H1 (cell line): ENCODE measurements at regions not wholly inside any gene's neighbourhood (a gene's known extent, or its start where the extent isn't known, plus 50 kb on each side); places are given as distances from the start of the nearest gene placed in this dataset.

ENCODE experiments used
- CTCF ChIA-PET: fragments of 300-600 bp; sonication (Branson Sonifier 250); formaldehyde crosslinking; loops from one replicate; lab custom pipeline; 2021; ENCODE audit not compliant: partially characterized antibody; lab: Charles Lee
- POLR2A ChIA-PET: fragments of 300-600 bp; sonication (Branson Sonifier 250); formaldehyde crosslinking; loops from one replicate; lab custom pipeline; 2021; ENCODE audit warnings: inconsistent platforms; ENCODE audit not compliant: partially characterized antibody; lab: Charles Lee
- DNase-seq, 2 experiments: peaks; one replicate each; pipeline versions ENCODE4 v3.0.0 to v3.0.0-alpha.2; 2010 to 2022; ENCODE audit warnings: low spot score in 2 of 2, low read depth in 1 of 2, mixed read lengths in 1 of 2
- FAIRE-seq: peaks from 2 replicates; lab custom pipeline; 2011; peaks lifted over from hg19 to GRCh38; lab: Jason Lieb, UNC
- H2AFZ ChIP-seq: 2 replicates; pipeline ENCODE4 v1.8.1; 2012; ENCODE audit warnings: low read length, inconsistent platforms
- H2AK5ac ChIP-seq: 2 replicates; pipeline ENCODE4 v1.6.1; 2013; ENCODE audit warnings: low read depth, low read length
- H2BK120ac ChIP-seq: replicated peaks from 2 replicates; pipeline ENCODE3; 2013; ENCODE audit warnings: low read depth, low read length, inconsistent platforms
- H2BK12ac ChIP-seq: 2 replicates; pipeline ENCODE4 v1.6.1; 2013; ENCODE audit warnings: low read depth, low read length
- H2BK15ac ChIP-seq: 2 replicates; pipeline ENCODE4 v1.6.1; 2013; ENCODE audit warnings: low read length
- H2BK20ac ChIP-seq: 2 replicates; pipeline ENCODE4 v1.6.1; 2013; ENCODE audit warnings: low read length
- H2BK5ac ChIP-seq: 2 replicates; pipeline ENCODE4 v1.6.1; 2013; ENCODE audit warnings: low read depth, low read length
- H3K14ac ChIP-seq: 2 replicates; pipeline ENCODE4 v1.6.1; 2013; ENCODE audit warnings: inconsistent platforms; ENCODE audit not compliant: insufficient read length
- H3K18ac ChIP-seq: 2 replicates; pipeline ENCODE4 v1.6.1; 2013; ENCODE audit warnings: low read length; ENCODE audit errors: extremely low read depth
- H3K23ac ChIP-seq: 2 replicates; pipeline ENCODE4 v1.6.1; 2013; ENCODE audit warnings: inconsistent platforms; ENCODE audit not compliant: insufficient read length
- H3K23me2 ChIP-seq: 2 replicates; pipeline ENCODE4 v1.6.1; 2013; ENCODE audit warnings: low read depth, low read length
- H3K27ac ChIP-seq: 2 replicates; pipeline ENCODE4 v1.6.1; 2011; ENCODE audit warnings: low read depth, low read length, inconsistent platforms
- H3K27me3 ChIP-seq, 4 experiments: replicated peaks in 1 of 4; 1 replicate in 1 of 4; 2 replicates in 3 of 4; pipeline versions ENCODE4 v1.6.1 to v1.8.1; 2011 to 2013; ENCODE audit warnings: low read length in 3 of 4, mild to moderate bottlenecking in 3 of 4, inconsistent platforms in 2 of 4, mixed read lengths in 2 of 4, moderate library complexity in 1 of 4; ENCODE audit not compliant: control insufficient read depth in 3 of 4, insufficient read depth in 3 of 4; ENCODE audit errors: extremely low read depth in 1 of 4
- H3K36me3 ChIP-seq, 4 experiments: 2 replicates each; pipeline versions ENCODE4 v1.6.1 to v1.8.1; 2011 to 2013; ENCODE audit warnings: mild to moderate bottlenecking in 4 of 4, low read length in 3 of 4, moderate library complexity in 2 of 4, control low read depth in 1 of 4, inconsistent platforms in 1 of 4; ENCODE audit not compliant: insufficient read depth in 4 of 4, control insufficient read depth in 2 of 4
- H3K4ac ChIP-seq: replicated peaks from 2 replicates; pipeline ENCODE3; 2013; ENCODE audit warnings: low read length, low read depth, mixed read lengths, inconsistent platforms; ENCODE audit not compliant: insufficient read length
- H3K4me1 ChIP-seq, 4 experiments: replicated peaks in 1 of 4; 1 replicate in 1 of 4; 2 replicates in 3 of 4; pipeline versions ENCODE4 v1.6.1 to v1.8.1; 2011 to 2013; ENCODE audit warnings: low read length in 3 of 4, inconsistent platforms in 2 of 4, mixed read lengths in 1 of 4; ENCODE audit not compliant: insufficient read depth in 4 of 4, control insufficient read depth in 3 of 4
- H3K4me2 ChIP-seq, 2 experiments: 2 replicates each; pipeline versions ENCODE4 v1.6.1 to v1.8.1; 2011 to 2013; ENCODE audit warnings: low read depth in 2 of 2, low read length in 2 of 2, control low read depth in 1 of 2, inconsistent platforms in 1 of 2, mild to moderate bottlenecking in 1 of 2; ENCODE audit not compliant: insufficient read depth in 1 of 2
- H3K4me3 ChIP-seq, 4 experiments: fragments of 200-600, 300-600 bp in 1 of 4; sonication (generic), shearing (Covaris generic), sonication (Bioruptor Twin) in 1 of 4; 2 replicates each; pipeline versions ENCODE4 v1.5.1 to v1.8.1; 2011 to 2016; ENCODE audit warnings: low read length in 4 of 4, low read depth in 3 of 4, control low read depth in 2 of 4, inconsistent platforms in 2 of 4, mild to moderate bottlenecking in 2 of 4, mixed read lengths in 1 of 4, moderate library complexity in 1 of 4; ENCODE audit not compliant: insufficient read depth in 2 of 4; ENCODE audit errors: extremely low read depth in 1 of 4
- H3K56ac ChIP-seq: replicated peaks from 2 replicates; pipeline ENCODE3; 2013; ENCODE audit warnings: low read depth, mild to moderate bottlenecking, mixed read lengths, low read length, inconsistent platforms; ENCODE audit not compliant: insufficient read length
- H3K79me1 ChIP-seq: 2 replicates; pipeline ENCODE4 v1.6.1; 2013; ENCODE audit warnings: low read depth, low read length, control low read depth
- H3K79me2 ChIP-seq, 2 experiments: 2 replicates each; pipeline versions ENCODE4 v1.6.1 to v1.8.1; 2012 to 2013; ENCODE audit warnings: low read length in 2 of 2, mild to moderate bottlenecking in 2 of 2, inconsistent platforms in 1 of 2; ENCODE audit not compliant: insufficient read depth in 2 of 2, control insufficient read depth in 1 of 2
- H3K9ac ChIP-seq, 4 experiments: replicated peaks in 1 of 4; 1 replicate in 1 of 4; 2 replicates in 3 of 4; pipeline versions ENCODE4 v1.6.1 to v1.8.1; 2011 to 2013; ENCODE audit warnings: low read depth in 3 of 4, low read length in 3 of 4, control low read depth in 2 of 4, mild to moderate bottlenecking in 2 of 4, moderate library complexity in 2 of 4, inconsistent platforms in 1 of 4; ENCODE audit errors: extremely low read depth in 1 of 4
- H3K9me3 ChIP-seq, 2 experiments: 2 replicates each; pipeline versions ENCODE4 v1.6.1 to v1.8.1; 2012 to 2013; ENCODE audit warnings: mild to moderate bottlenecking in 2 of 2, moderate library complexity in 2 of 2, control low read depth in 1 of 2, inconsistent platforms in 1 of 2, low read depth in 1 of 2, low read length in 1 of 2, mixed read lengths in 1 of 2; ENCODE audit not compliant: insufficient read depth in 2 of 2
- H4K20me1 ChIP-seq, 2 experiments: replicated peaks in 1 of 2; 2 replicates each; pipeline versions ENCODE3 to v1.8.1; 2011 to 2013; ENCODE audit warnings: inconsistent platforms in 2 of 2, low read length in 2 of 2, mild to moderate bottlenecking in 1 of 2; ENCODE audit not compliant: insufficient read depth in 2 of 2, control insufficient read depth in 1 of 2
- H4K5ac ChIP-seq: 2 replicates; pipeline ENCODE4 v1.6.1; 2013; ENCODE audit warnings: low read length, low read depth, mixed read lengths, inconsistent platforms; ENCODE audit not compliant: insufficient read length
- H4K8ac ChIP-seq: 2 replicates; pipeline ENCODE4 v1.8.0; 2013; ENCODE audit warnings: mild to moderate bottlenecking, moderate library complexity, low read length, inconsistent platforms; ENCODE audit not compliant: insufficient read depth; ENCODE audit errors: extremely low read depth
- H4K91ac ChIP-seq: replicated peaks from 2 replicates; pipeline ENCODE3; 2013; ENCODE audit warnings: low read length, mixed read lengths, inconsistent platforms; ENCODE audit not compliant: insufficient read length
- CBX5 ChIP-seq: fragments of 300-800, 300-1000 bp; sonication (generic); IDR thresholded peaks from 2 replicates; pipeline ENCODE4 v1.7.1; 2016; ENCODE audit warnings: antibody characterized with exemption, low read length, low read depth
- CBX8 ChIP-seq: fragments of 300-800, 300-1000 bp; sonication (generic); IDR thresholded peaks from 2 replicates; pipeline ENCODE4 v1.7.1; 2016; ENCODE audit warnings: low read depth, low read length, borderline replicate concordance
- CHD1 ChIP-seq: IDR thresholded peaks from 2 replicates; pipeline ENCODE4 v1.6.1; 2012; ENCODE audit warnings: low read depth, low read length, improper control_type of control experiment
- EP300 ChIP-seq, 2 experiments: IDR thresholded peaks; 1 replicate in 1 of 2; 2 replicates in 1 of 2; pipeline ENCODE4 v1.6.1; 2011 to 2012; ENCODE audit warnings: low read depth in 2 of 2, low read length in 2 of 2, mild to moderate bottlenecking in 2 of 2, borderline replicate concordance in 1 of 2, inconsistent platforms in 1 of 2, moderate library complexity in 1 of 2
- MAFK ChIP-seq: IDR thresholded peaks from 2 replicates; pipeline ENCODE4 v1.6.1; 2012; ENCODE audit warnings: low read depth, mild to moderate bottlenecking, improper control_type of control experiment, low read length
- PHF8 ChIP-seq: fragments of 200-600 bp; sonication (generic); conservative IDR thresholded peaks from 2 replicates; pipeline ENCODE4 v1.7.1; 2012; ENCODE audit warnings: low read depth, mild to moderate bottlenecking, inconsistent platforms, low read length, moderate library complexity
- RFX5 ChIP-seq: IDR thresholded peaks from 2 replicates; pipeline ENCODE4 v1.6.1; 2011; ENCODE audit warnings: low read depth, low read length, improper control_type of control experiment, borderline replicate concordance
- RNF2 ChIP-seq: fragments of 200-900, 300-1000 bp; sonication (generic); IDR thresholded peaks from 2 replicates; pipeline ENCODE4 v1.7.1; 2016; ENCODE audit warnings: borderline replicate concordance, low read depth, mild to moderate bottlenecking, antibody characterized with exemption, low read length; ENCODE audit not compliant: poor library complexity, severe bottlenecking; ENCODE audit errors: missing control alignments
- SIX5 ChIP-seq: IDR thresholded peaks from 2 replicates; pipeline ENCODE4 v1.6.1; 2011; ENCODE audit warnings: mild to moderate bottlenecking, low read depth, low read length
- SP2 ChIP-seq: IDR thresholded peaks from 2 replicates; pipeline ENCODE4 v1.6.1; 2012; ENCODE audit warnings: mild to moderate bottlenecking, low read length, inconsistent platforms
- WGBS, 2 experiments: shearing (Covaris generic) in 1 of 2; methylation state at CpG; one replicate each; pipeline versions ENCODE4 v1.1.6 to v1.1.7; 2013 to 2015; ENCODE audit warnings: low lambda C conversion rate in 2 of 2, mixed read lengths in 2 of 2, inconsistent platforms in 1 of 2, low coverage in 1 of 2, missing lambda C conversion rate in 1 of 2; ENCODE audit not compliant: insufficient replicate concordance in 2 of 2, insufficient coverage in 1 of 2, insufficient read length in 1 of 2; ENCODE audit errors: extremely low coverage in 1 of 2, missing lambda C conversion rate in 1 of 2; 5-methylcytosine and 5-hydroxymethylcytosine counted together

DNA sequence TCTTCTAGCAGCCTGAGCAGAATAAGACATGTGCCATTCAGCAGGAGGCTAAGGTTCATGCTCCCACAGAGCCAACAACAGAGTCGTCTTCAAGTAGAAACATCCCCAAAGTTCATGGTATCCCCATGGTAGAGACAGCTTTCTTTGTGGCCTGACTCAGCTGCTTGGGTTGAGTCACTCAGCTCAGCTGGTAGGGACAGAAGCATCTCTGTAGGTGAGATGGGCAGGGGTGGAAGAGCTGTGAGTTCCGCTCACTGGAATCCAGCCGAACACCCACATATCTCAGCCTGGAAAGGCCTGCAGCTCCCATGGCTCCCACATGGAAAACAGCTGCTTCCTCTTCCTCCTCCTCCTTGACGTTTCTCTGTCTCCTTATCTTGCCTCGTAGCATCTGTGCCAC lies 792.7 kb downstream of the RNF144A start:
- H4K5ac ChIP-seq: no peak overlapping the region
- no peak overlapping the region for H3K4ac ChIP-seq
- H3K56ac ChIP-seq: no peak overlapping the region
- H3K23me2 ChIP-seq: no peaks in the 10 kb centered on the region
- no peak overlapping the region for H2BK120ac ChIP-seq
- no peaks in the 10 kb centered on the region for H3K36me3 ChIP-seq
- no peak overlapping the region for H3K27ac ChIP-seq
- FAIRE-seq: no peak
- no peak overlapping the region for H3K23ac ChIP-seq
- H2BK12ac ChIP-seq: peak overlapping the region; percentile 88; the same call in 1 of the 2 replicates
- no peaks in the 10 kb centered on the region for H3K9me3 ChIP-seq
- no peaks in the 10 kb centered on the region for H3K4me1 ChIP-seq
- no peaks in the 10 kb centered on the region for H4K20me1 ChIP-seq
- no peak overlapping the region for H3K4me3 ChIP-seq
- H3K14ac ChIP-seq: no peak overlapping the region
- no peak overlapping the region for H3K9ac ChIP-seq
- POLR2A ChIA-PET: no interaction called here
- no peaks in the 10 kb centered on the region; a peak in 1 of 7 replicates for H3K27me3 ChIP-seq
- WGBS, 2 experiments: 94% methylated on average over 5 of the region's 5 CpGs; no CpG with 5 or more reads in 1 of the 2 experiments
- no peak overlapping the region for H4K8ac ChIP-seq
- H2BK5ac ChIP-seq: peak overlapping the region; percentile 45; the same call in 1 of the 2 replicates
- no peaks in the 10 kb centered on the region for H3K79me2 ChIP-seq
- TF ChIP-seq MAFK (no peak), EP300 (IDR thresholded peaks at IDR 0.05; ENCODE audit: borderline replicate concordance in 1 of 2, low read depth in 2 of 2, low read length in 2 of 2) (no peak), CHD1 (no peak), SIX5 (no peak), CBX5 (no peak), RNF2 (no peak), PHF8 (no peak), SP2 (no peak), RFX5 (no peak), CBX8 (no peak)
- TF ChIP-seq, all 59 proteins: peak for 0
- no peak overlapping the region for H2AK5ac ChIP-seq
- H4K91ac ChIP-seq: no peak overlapping the region
- peak overlapping the region; percentile 33; the same call in 1 of the 2 replicates for H3K18ac ChIP-seq
- CTCF ChIA-PET: interaction anchor here (1.3 kb wide), 1 partner anchor 14 kb away, joined by 3 read pairs; no protein-coding TSS in a partner anchor
- no peak overlapping the region for H2BK20ac ChIP-seq
- DNase-seq: no peak
- H3K4me2 ChIP-seq: no peak overlapping the region
- H2BK15ac ChIP-seq: peak overlapping the region; percentile 10; the same call in 1 of the 2 replicates
- no peaks in the 10 kb centered on the region for H3K79me1 ChIP-seq
- H2AFZ ChIP-seq: no peak overlapping the region; the same call in 1 of the 2 replicates
